Fibroblast of peridontal ligament (primary cell): ENCODE measurements at regions not wholly inside any gene's neighbourhood (a gene's known extent, or its start where the extent isn't known, plus 50 kb on each side); places are given as distances from the start of the nearest gene placed in this dataset.
"Not testable (repeated sequence)": the region's sequence is repeated elsewhere in the genome, so short reads cannot be mapped to it uniquely, and the experiment has no call there.

Experiments
- DNase-seq: peaks from one replicate; pipeline ENCODE4 v3.0.0-alpha.2; 2010; ENCODE audit errors: extremely low read depth

GRCh38 chr2:123481406-123481805, 543.7 kb upstream of the CNTNAP5 start:
- no peak for DNase-seq

GRCh38 chr2:123485056-123485455, 540.0 kb upstream of the CNTNAP5 start:
- no peak for DNase-seq

DNA sequence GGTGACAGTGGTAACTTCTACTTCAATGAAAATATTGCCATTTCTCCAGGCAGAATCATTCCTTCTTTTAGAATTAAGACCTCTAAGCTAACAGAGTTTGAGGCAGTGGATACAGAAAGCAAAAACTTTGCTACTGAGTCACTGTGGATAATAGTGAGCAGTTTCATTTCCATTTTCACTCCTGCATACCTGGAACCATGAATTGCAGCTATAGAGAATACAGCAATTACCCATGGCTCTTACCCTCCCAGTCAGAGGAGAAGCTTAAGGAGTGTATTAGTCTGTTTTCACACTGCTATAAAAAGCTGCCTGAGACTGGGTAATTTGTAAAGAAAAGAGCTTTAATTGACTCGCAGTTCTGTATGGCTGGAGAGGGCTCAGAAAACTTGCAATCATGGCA, 531.4 kb upstream of the CNTNAP5 start:
- no peak for DNase-seq

DNA sequence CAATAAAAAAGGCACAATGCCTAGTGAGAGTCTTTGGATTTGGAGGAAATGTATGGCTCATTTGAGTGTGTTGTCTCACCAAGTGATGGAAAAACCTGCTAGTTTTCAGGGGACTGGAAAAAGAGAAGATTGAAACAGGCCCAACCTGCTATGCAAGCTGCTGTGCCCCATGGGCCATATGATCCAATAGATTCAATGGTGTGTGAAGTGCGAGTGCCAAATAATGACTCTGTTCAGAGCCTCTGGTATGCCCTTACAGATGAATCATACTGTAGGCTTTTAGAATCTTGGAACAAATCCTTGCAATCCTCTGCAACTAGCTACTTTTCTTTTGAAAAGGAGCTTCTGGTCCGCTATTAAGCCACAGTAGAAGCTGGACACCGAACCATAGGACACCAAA, 529.8 kb upstream of the CNTNAP5 start:
- no peak for DNase-seq

GRCh38 chr2:123500346-123500745, 524.7 kb upstream of the CNTNAP5 start:
- no peak for DNase-seq

DNA sequence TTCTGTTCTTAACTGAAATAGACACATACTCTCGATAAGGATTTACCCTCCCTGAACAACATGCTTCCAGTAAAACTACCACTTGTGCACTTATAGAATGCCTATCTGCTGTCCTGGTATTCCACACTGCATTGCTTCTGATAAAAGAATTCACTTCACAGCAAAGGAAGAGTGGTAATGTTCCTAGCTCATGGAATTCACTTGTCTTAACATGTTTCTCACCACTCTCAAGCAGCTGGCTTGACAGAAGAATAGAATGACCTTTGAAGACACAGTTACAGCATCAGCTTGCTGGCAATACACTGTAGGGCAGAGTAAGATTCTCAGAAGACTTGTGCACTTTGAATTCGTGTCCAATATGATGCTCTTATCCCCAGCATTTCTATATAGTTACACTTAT, 524.1 kb upstream of the CNTNAP5 start:
- no peak for DNase-seq

DNA sequence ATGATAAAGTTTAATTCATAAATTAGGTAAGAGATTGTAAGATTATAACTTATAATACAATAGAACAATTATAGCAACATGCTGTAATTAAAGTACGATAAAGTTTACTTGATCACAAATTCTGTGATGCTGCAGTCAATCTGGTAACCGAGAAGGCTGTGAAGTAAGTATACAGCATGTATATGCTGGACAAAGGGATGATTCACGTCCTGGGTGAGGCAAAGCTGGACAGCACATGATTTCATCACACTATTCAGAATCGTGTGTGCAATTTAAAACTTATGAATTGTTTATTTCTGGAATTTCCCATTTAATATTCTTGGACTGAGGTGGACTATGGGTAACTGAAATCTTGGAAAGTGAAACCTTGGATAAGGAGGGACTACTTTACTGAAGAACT, 522.2 kb upstream of the CNTNAP5 start:
- peak; percentile 45 for DNase-seq

DNA sequence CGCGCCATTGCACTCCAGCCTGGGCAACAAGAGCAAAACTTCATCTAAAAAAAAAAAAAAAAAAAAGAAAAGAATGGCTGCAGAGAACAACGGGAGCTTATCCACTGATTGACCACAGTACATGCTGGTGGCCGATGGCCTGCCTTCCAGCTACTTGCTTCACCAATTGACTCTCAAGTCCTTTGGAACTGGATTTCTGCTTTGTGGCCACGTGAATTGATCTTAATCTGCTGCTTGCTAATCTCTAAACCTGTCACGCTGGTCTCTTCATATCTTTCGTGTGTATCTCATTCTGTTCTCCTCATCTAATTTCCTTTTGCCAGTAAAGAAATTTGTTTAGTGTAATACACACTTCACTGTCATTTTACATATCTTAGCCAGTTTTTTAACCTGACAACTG, 512.5 kb upstream of the CNTNAP5 start:
- DNase-seq: no peak

DNA sequence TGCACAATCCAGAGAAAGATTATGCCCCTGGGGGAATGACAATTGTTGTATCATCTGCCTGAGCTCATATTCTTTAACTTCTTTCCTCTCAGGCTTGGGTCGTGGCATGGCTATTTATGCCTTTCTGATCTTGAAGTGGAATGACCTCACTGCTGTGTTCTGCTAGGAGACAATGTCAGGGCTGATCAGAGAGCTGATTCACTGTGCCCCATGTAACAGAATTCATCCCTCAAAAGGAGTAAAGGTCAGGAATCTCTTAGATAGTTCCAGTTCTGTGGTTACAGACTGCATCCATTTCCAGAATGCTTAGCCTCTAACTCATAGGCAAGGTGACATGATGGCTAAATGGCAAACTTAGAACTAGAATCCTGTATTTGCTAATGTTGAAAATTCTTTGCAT, 511.7 kb upstream of the CNTNAP5 start:
- peak; percentile 13 for DNase-seq

- no peak for DNase-seq
These were observed 510.4 kb upstream of the CNTNAP5 start for GRCh38 chr2:123514613-123515207.

DNA sequence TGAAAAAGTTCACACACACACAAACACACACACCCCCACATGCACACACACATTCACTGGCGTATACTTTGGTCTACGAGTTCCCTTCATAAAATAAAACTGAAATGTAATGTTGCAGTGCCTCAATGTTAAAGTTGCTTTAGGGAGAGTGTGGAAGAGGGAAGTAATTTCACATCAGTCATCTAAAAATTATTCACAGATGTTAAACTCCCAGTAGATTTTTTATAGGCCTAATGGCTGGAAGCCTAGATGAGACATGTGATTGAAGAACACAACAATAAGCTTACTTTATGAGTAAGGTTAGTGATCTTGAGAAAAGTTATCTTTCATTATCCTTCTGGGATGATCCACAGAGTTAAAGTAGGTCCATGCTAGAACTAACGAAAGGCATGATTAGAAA, 506.7 kb upstream of the CNTNAP5 start:
- DNase-seq: peak; percentile 66

DNA sequence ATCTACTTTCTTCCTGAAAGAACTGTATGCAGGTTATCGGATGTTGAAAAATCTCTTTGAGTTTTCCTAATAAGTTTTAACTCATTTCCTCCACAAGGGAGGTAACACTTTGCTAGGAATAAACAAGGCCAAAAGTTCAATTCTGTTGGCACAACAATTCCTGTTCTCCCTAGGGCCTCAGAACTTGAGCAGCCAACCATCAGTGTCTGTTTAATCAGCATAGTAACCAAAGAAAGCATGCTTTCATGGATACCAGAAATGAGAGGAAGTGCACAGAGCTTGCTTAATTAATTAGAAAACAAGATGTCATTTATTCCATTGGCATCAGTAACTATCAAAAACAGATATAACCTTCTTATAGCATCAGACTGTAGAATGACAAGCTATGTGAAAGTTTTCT, 503.2 kb upstream of the CNTNAP5 start:
- no peak for DNase-seq

- DNase-seq: not testable (repeated sequence)
These were observed 502.6 kb upstream of the CNTNAP5 start for GRCh38 chr2:123522498-123522897.

DNA sequence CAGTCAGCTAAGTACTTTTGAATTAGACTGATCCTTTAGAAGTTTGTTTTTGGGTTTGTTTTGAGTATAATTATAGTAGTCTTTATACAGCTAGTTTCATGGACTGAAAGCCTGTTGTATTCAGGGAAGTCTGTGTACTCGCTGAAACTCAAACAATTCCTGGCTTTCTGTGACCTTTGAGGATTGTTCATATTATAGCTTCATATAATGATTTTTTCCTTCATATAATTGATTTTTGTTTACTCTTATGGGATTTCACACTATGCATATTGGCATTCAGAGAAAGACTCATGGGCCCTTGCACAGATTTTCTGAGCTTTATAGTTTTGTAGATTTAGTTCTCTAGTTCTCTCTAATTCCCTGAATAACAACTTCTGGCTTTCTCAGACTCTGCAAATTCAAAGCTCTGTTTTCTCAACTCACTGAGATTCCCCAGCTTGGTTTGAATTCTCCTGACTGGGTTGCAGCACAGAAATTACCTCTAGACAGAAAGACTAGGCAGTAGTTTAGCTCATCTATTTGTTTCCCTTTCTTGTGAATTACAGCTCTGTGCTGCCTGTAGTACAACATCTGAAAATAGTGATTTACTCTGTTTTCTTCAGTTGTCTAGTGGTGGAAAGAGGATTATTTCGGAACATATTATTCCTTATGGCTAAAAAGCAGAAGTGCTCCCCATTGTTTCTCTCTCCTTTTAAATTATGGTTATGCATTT, 495.9 kb upstream of the CNTNAP5 start:
- DNase-seq: no peak

DNA sequence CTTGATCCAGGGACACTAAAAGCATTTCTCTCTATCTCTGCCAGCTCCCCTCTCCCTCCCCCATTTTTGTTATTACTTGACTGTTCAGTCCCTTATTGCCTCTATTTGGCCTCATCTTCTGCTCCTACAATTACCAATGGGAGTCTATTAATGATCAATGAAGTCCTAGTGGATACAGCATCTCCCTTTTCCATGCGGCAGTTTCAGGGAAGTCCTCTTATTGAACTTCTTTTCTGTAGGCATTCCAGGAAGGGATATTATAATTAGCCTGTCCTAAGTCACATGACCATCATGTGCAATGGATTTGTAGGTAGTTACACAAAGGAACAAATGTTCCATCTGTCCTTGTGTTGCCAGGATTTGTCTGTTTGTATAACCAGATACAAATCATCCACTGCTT, 495.1 kb upstream of the CNTNAP5 start:
- no peak for DNase-seq

GRCh38 chr2:123532126-123532525, 493.0 kb upstream of the CNTNAP5 start:
- no peak for DNase-seq

DNA sequence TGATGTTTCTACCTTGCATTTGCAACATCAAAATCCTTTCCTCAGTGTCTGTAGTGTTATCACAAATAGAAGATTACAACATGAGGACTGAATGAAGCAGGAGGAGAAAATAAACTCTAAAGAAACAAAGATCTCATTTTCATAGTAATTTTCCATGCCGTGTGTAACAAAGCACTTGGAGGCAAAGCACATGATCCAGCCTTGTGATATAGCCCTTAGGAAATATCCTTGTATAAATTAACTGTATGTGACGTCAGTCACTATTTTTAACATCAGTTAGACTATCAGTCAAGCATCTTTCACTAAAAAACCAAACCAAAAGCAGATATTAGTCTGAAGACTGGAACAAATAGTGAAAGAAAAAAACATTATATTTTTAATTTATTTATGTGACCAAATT, 492.1 kb upstream of the CNTNAP5 start:
- DNase-seq: peak; percentile 10

DNA sequence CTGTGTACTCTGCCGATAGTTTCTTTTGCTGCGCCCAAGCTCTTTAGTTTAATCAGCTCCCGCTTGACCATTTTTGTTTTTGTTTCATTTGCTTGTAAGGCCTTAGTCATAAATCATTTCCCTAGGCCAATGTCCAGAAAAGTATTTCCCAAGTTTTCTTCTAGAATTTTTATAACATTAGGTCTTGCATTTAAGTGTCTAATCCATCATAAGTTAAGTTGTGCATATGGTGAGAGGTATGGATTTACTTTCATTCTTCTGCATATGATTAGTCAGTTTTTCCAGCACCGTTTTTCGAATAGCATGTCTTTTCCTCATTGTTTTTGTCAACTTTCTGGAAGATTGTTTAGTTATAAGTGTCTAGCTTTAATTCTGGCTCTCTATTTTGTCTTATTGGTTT, 484.8 kb upstream of the CNTNAP5 start:
- no peak for DNase-seq

DNA sequence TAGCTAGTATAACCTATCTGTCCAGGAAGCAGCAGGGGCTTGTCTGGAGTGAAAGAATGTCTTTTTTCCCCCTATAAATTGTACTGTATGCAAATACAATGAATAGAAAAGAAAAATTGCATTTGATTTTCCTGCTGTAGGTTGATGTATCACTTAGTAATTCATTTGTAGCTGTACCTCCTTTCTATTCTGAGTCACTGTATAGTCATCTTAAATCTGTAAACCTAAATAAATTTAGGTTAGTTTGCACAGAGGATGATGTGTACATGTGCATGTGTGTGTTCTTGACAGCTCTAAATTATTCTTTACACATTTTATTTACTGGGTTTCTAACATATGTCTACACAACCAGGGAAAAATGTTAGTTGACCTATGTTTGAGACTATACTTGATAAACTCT, 478.7 kb upstream of the CNTNAP5 start:
- DNase-seq: no peak

- DNase-seq: no peak
These were observed 461.6 kb upstream of the CNTNAP5 start for GRCh38 chr2:123563515-123563914.

GRCh38 chr2:123566291-123566946, 458.7 kb upstream of the CNTNAP5 start:
- no peak for DNase-seq

GRCh38 chr2:123578016-123578415, 447.1 kb upstream of the CNTNAP5 start:
- DNase-seq: no peak

- DNase-seq: no peak
These were observed 428.5 kb upstream of the CNTNAP5 start for GRCh38 chr2:123596621-123597020.
